ENCODE measurements at regions not wholly inside any gene's neighbourhood (a gene's known extent, or its start where the extent isn't known, plus 50 kb on each side); places are given as distances from the start of the nearest gene placed in this dataset.

DNA sequence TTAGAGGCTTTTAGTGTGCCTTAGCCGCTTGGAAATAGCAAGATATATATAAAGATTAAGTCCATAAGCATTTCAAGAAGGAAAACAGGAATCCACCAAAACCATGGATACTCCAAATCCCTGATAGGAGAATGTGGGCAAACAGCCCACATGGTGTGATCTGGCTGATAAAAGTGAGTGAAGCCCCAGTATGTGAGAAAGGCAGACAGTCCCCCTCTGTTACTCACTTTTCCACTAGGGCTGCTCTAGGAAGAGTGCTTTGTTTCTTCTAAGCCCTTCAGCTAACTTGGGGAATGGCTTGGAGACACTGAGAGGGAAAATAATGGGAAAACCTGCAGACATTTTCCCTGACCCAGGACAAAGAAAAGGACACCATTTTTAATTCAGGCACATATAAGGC, 802.3 kb upstream of the PRR20A start:
- no peaks in the 10 kb centered on the region for H3K27me3 Mint-ChIP-seq (ENCODE audit: insufficient read depth, unreplicated experiment)
- H3K36me3 Mint-ChIP-seq (ENCODE audit: insufficient read depth, unreplicated experiment), result no peaks in the 10 kb centered on the region
- no peak overlapping the region for H3K27ac Mint-ChIP-seq (ENCODE audit: low read depth, unreplicated experiment)
- CTCF ChIA-PET, result no interaction called here
- no peak overlapping the region for H3K4me3 Mint-ChIP-seq (ENCODE audit: unreplicated experiment)
- intact Hi-C loops (cut with micrococcal nuclease), result no loop called here
- peaks cover 21% of the 10 kb centered on the region for H3K9me3 Mint-ChIP-seq (ENCODE audit: unreplicated experiment)
- no peak for DNase-seq (ENCODE audit: unreplicated experiment)
- TF ChIP-seq, protein P1, sequence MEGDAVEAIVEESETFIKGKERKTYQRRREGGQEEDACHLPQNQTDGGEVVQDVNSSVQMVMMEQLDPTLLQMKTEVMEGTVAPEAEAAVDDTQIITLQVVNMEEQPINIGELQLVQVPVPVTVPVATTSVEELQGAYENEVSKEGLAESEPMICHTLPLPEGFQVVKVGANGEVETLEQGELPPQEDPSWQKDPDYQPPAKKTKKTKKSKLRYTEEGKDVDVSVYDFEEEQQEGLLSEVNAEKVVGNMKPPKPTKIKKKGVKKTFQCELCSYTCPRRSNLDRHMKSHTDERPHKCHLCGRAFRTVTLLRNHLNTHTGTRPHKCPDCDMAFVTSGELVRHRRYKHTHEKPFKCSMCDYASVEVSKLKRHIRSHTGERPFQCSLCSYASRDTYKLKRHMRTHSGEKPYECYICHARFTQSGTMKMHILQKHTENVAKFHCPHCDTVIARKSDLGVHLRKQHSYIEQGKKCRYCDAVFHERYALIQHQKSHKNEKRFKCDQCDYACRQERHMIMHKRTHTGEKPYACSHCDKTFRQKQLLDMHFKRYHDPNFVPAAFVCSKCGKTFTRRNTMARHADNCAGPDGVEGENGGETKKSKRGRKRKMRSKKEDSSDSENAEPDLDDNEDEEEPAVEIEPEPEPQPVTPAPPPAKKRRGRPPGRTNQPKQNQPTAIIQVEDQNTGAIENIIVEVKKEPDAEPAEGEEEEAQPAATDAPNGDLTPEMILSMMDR (IDR thresholded peaks at IDR 0.05; ENCODE audit: unreplicated experiment), result no peak
- no TSS peak for BruUV-seq (replicated peaks)
- POLR2A ChIA-PET, result interaction anchor here (0.5 kb wide), 1 partner anchor 79 kb away, joined by 4 read pairs; no protein-coding TSS in a partner anchor
- no peaks in the 10 kb centered on the region for H3K4me1 Mint-ChIP-seq (ENCODE audit: insufficient read depth, unreplicated experiment)

DNA sequence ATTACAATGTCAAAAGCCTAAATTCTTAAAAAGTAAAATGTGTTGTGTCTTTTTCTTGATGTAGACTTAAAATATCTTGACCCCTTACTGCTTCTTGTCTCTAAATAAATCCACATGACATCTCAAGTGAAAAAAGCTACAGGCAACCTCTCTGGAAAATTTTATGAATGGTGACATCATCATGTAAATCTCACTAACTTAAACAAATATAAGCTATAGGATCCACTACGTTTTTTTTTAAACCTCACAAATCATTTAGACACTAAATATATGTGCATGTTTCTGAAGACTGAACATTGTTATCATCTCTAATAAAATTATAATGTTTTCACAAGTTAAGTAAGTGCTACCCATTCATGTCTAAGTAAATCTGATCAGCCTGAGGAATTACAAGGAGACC, 793.7 kb upstream of the PRR20A start:
- intact Hi-C loops (cut with micrococcal nuclease), result no loop called here
- DNase-seq (ENCODE audit: unreplicated experiment), result no peak
- no peaks in the 10 kb centered on the region for H3K27me3 Mint-ChIP-seq (ENCODE audit: insufficient read depth, unreplicated experiment)
- no peaks in the 10 kb centered on the region for H3K4me1 Mint-ChIP-seq (ENCODE audit: insufficient read depth, unreplicated experiment)
- peaks cover 5% of the 10 kb centered on the region for H3K36me3 Mint-ChIP-seq (ENCODE audit: insufficient read depth, unreplicated experiment)
- ChIA-PET POLR2A (no interaction called here), CTCF (interaction anchor here (0.6 kb wide), 1 partner anchor 762 kb away, joined by 4 read pairs; no protein-coding TSS in a partner anchor)
- no peak overlapping the region for H3K27ac Mint-ChIP-seq (ENCODE audit: low read depth, unreplicated experiment)
- no TSS peak for BruUV-seq (replicated peaks)
- no peak overlapping the region for H3K4me3 Mint-ChIP-seq (ENCODE audit: unreplicated experiment)
- peaks cover 13% of the 10 kb centered on the region for H3K9me3 Mint-ChIP-seq (ENCODE audit: unreplicated experiment)
- TF ChIP-seq, protein P1 (IDR thresholded peaks at IDR 0.05; ENCODE audit: unreplicated experiment), result no peak

DNA sequence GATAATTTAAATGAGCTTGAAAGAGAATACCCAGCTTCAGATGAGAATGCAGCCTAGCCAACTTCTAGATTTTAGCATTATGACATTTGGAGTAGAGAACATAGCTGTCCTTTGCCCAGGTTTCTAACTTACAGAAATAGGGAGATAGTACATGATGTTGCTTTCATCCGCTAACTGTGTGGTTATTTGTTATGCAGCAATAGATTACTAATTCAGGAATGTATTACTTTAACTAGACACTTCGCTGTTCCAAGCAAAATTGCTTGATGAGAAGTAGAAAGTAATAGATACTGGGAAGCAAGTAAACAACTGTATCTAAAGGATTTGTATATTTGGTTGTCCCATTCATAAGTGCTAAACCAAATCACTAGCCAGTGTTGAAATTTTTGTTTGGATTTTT, 790.9 kb upstream of the PRR20A start:
- no peak for DNase-seq (ENCODE audit: unreplicated experiment)
- POLR2A ChIA-PET, result no interaction called here
- intact Hi-C loops (cut with micrococcal nuclease), result no loop called here

DNA sequence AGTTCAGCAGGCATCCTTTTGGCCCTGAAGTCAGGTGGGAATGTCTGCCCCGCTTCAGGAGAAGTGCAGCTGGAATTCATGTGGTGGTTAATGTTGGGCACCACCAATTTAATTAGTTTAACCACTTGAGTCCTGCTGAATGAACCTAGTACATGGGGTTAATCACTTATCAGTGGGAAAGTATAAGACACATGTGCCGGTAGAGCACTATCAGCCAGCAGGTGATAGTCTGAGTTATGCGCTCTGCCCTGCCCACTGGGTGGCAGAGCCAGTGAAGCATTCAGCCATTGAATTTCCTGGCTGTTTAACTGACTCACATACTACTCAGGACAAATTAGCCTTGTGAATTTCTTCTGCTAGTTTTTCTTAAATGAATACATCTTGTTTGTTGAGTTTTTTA, 789.7 kb upstream of the PRR20A start:
- peak; percentile 1 for DNase-seq (ENCODE audit: unreplicated experiment)
- H3K36me3 Mint-ChIP-seq (ENCODE audit: insufficient read depth, unreplicated experiment), result peaks cover 5% of the 10 kb centered on the region
- H3K27ac Mint-ChIP-seq (ENCODE audit: low read depth, unreplicated experiment), result no peak overlapping the region
- ChIA-PET POLR2A (no interaction called here), CTCF (interaction anchor here (0.6 kb wide), 2 partner anchors 31 to 97 kb away, joined by 3 read pairs; no protein-coding TSS in a partner anchor)
- no peak overlapping the region for H3K4me3 Mint-ChIP-seq (ENCODE audit: unreplicated experiment)
- TF ChIP-seq, protein P1 (IDR thresholded peaks at IDR 0.05; ENCODE audit: unreplicated experiment), result no peak
- H3K27me3 Mint-ChIP-seq (ENCODE audit: insufficient read depth, unreplicated experiment), result no peaks in the 10 kb centered on the region
- intact Hi-C loops (cut with micrococcal nuclease), result no loop called here
- no TSS peak for BruUV-seq (replicated peaks)
- peaks cover 6% of the 10 kb centered on the region for H3K4me1 Mint-ChIP-seq (ENCODE audit: insufficient read depth, unreplicated experiment)
- no peaks in the 10 kb centered on the region for H3K9me3 Mint-ChIP-seq (ENCODE audit: unreplicated experiment)

More for the DNA sequence above, 790.9 kb upstream of the PRR20A start:
- H3K36me3 Mint-ChIP-seq (ENCODE audit: insufficient read depth, unreplicated experiment), result peaks cover 5% of the 10 kb centered on the region
- no peak overlapping the region for H3K27ac Mint-ChIP-seq (ENCODE audit: low read depth, unreplicated experiment)
- no peaks in the 10 kb centered on the region for H3K9me3 Mint-ChIP-seq (ENCODE audit: unreplicated experiment)
- no TSS peak for BruUV-seq (replicated peaks)
- TF ChIP-seq, protein P1 (IDR thresholded peaks at IDR 0.05; ENCODE audit: unreplicated experiment), result no peak
- CTCF ChIA-PET, result no interaction called here
- no peaks in the 10 kb centered on the region for H3K27me3 Mint-ChIP-seq (ENCODE audit: insufficient read depth, unreplicated experiment)
- no peak overlapping the region for H3K4me3 Mint-ChIP-seq (ENCODE audit: unreplicated experiment)
- H3K4me1 Mint-ChIP-seq (ENCODE audit: insufficient read depth, unreplicated experiment), result peaks cover 6% of the 10 kb centered on the region

Data from MCF 10A (cell line).